ENCODE measurements at regions not wholly inside any gene's neighbourhood (a gene's known extent, or its start where the extent isn't known, plus 50 kb on each side); places are given as distances from the start of the nearest gene placed in this dataset.

DNA sequence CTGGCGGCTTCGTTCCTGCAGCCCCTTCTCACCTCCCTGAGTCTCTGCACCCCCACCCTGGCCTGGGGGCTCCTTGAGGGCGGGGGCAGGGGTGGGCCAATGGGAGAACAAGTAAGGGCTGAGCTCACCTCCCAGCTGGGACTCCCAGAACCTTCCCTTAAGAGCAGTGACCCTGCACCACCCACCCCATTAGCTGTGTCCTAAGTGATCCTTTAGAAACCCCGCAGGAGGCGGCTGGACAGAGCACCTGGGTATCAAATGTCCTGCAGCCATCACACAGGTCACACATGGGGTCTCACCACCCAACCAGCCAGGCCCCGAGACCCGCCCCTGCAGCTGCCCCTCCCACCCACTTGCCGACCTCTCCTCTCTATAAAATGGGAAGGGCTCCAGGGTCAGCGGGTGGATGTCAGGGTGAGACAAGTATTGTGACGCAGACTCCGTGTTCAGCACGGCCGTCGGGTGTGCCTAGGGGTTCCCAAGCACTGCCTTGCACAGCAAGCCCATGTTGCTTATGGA is 151.2 kb upstream of the C14orf180 start:
- DNase-seq (ENCODE audit: low spot score) (no peak), ATAC-seq (no peak)
- Mint-ChIP-seq H3K36me3 (no peaks in the 10 kb centered on the region), H3K27me3 (ENCODE audit: low read depth) (no peaks in the 10 kb centered on the region), H3K4me1 (0 out of 2 replicates have a peak, but pooled peaks cover 4% of the 10 kb centered on the region), H3K9me3 (peaks cover 4% of the 10 kb centered on the region; the same call in 1 of the 2 replicates), H3K27ac (no peak overlapping the region), H3K4me3 (no peak overlapping the region)
- ChIA-PET POLR2A (no interaction called here), CTCF (no interaction called here)
- TF ChIP-seq ZNF121 (CRISPR knock-in tag; IDR thresholded peaks at IDR 0.05) (no peak), NFATC4 (CRISPR knock-in tag; IDR thresholded peaks at IDR 0.05) (no peak), MXD4 (CRISPR knock-in tag; IDR thresholded peaks at IDR 0.05; ENCODE audit: borderline replicate concordance) (no peak), SMAD3 (CRISPR knock-in tag; IDR thresholded peaks at IDR 0.05; ENCODE audit: borderline replicate concordance) (no peak), ELF4 (CRISPR knock-in tag; IDR thresholded peaks at IDR 0.05; ENCODE audit: low read depth) (no peak), FOXK1 (CRISPR knock-in tag; IDR thresholded peaks at IDR 0.05) (no peak), SOX15 (CRISPR knock-in tag; IDR thresholded peaks at IDR 0.05) (no peak), NFYB (CRISPR knock-in tag; conservative IDR thresholded peaks at IDR 0.05; ENCODE audit: low read depth) (no peak), ATF1 (CRISPR knock-in tag; IDR thresholded peaks at IDR 0.05) (no peak), HMGA2 (CRISPR knock-in tag; IDR thresholded peaks at IDR 0.05) (no peak)
- TF ChIP-seq, protein P1, sequence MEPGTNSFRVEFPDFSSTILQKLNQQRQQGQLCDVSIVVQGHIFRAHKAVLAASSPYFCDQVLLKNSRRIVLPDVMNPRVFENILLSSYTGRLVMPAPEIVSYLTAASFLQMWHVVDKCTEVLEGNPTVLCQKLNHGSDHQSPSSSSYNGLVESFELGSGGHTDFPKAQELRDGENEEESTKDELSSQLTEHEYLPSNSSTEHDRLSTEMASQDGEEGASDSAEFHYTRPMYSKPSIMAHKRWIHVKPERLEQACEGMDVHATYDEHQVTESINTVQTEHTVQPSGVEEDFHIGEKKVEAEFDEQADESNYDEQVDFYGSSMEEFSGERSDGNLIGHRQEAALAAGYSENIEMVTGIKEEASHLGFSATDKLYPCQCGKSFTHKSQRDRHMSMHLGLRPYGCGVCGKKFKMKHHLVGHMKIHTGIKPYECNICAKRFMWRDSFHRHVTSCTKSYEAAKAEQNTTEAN (CRISPR knock-in tag; IDR thresholded peaks at IDR 0.05), result no peak

DNA sequence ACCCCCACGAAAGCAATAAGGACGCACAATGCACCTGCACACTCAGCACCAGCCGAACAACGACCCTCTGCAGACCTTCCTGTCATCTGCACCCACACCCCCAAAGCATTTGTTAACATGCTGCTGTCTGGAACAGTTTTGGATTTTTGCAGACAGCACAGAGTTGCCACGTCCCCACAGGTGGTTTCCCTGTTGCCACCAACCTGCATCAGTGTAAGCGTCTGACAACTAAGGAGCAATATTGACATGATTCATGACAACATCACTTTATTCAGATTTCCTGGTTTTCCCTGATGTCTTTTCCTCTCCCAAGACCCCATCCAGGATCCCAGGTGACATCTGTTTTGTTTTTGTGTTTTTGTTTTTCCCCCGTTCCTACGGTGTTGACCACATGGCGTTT is 150.7 kb upstream of the C14orf180 start:
- CTCF ChIA-PET, result no interaction called here
- no peak for TF ChIP-seq NFATC4 (CRISPR knock-in tag; IDR thresholded peaks at IDR 0.05)
- TF ChIP-seq, protein P2, sequence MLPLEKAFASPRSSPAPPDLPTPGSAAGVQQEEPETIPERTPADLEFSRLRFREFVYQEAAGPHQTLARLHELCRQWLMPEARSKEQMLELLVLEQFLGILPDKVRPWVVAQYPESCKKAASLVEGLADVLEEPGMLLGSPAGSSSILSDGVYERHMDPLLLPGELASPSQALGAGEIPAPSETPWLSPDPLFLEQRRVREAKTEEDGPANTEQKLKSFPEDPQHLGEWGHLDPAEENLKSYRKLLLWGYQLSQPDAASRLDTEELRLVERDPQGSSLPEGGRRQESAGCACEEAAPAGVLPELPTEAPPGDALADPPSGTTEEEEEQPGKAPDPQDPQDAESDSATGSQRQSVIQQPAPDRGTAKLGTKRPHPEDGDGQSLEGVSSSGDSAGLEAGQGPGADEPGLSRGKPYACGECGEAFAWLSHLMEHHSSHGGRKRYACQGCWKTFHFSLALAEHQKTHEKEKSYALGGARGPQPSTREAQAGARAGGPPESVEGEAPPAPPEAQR (CRISPR knock-in tag; IDR thresholded peaks at IDR 0.05), result no peak
- no peak overlapping the region for H3K4me3 Mint-ChIP-seq
- POLR2A ChIA-PET, result no interaction called here
- ATAC-seq (no peak), DNase-seq (ENCODE audit: low spot score) (no peak)
- peaks cover 4% of the 10 kb centered on the region; the same call in 1 of the 2 replicates for H3K9me3 Mint-ChIP-seq
- H3K27ac Mint-ChIP-seq, result peak overlapping the region; percentile 63; the same call in 1 of the 2 replicates
- no peaks in the 10 kb centered on the region for H3K36me3 Mint-ChIP-seq
- H3K4me1 Mint-ChIP-seq, result 0 out of 2 replicates have a peak, but pooled peaks cover 4% of the 10 kb centered on the region
- no peaks in the 10 kb centered on the region for H3K27me3 Mint-ChIP-seq (ENCODE audit: low read depth)

DNA sequence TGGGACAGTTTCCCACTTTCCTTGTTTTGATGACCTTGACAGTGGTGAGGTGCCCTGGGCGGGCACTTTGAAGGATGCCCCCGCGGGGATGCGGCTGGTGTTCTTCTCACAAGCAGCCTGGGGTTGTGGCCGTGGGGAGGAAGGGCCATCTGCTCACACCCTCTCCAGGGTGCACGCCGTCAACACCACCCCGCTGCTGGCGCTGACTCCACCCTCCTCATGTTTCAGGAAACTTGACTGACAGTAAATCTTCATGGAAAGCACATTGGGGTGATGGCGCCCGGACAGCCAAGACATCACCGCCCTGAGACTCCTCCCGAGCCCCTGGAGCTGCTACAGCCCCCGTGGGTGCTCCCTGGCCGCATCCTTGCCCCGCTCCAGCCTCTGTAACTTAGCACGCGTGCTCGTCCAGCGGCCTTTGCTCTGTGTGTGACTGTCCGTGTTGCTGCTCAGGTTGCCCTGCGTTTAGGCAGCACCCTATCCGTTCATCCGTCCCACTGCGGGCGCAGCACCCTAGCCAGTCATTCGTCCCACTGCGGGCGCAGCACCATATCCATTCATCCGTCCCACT is 150.2 kb upstream of the C14orf180 start:
- ChIA-PET CTCF (no interaction called here), POLR2A (no interaction called here)
- Mint-ChIP-seq H3K4me3 (no peak overlapping the region), H3K27me3 (ENCODE audit: low read depth) (no peaks in the 10 kb centered on the region), H3K27ac (no peak overlapping the region), H3K4me1 (0 out of 2 replicates have a peak, but pooled peaks cover 4% of the 10 kb centered on the region), H3K36me3 (no peaks in the 10 kb centered on the region), H3K9me3 (peaks cover 4% of the 10 kb centered on the region; the same call in 1 of the 2 replicates)
- ATAC-seq, result no peak
- TF ChIP-seq, protein P3, sequence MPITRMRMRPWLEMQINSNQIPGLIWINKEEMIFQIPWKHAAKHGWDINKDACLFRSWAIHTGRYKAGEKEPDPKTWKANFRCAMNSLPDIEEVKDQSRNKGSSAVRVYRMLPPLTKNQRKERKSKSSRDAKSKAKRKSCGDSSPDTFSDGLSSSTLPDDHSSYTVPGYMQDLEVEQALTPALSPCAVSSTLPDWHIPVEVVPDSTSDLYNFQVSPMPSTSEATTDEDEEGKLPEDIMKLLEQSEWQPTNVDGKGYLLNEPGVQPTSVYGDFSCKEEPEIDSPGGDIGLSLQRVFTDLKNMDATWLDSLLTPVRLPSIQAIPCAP (CRISPR knock-in tag; IDR thresholded peaks at IDR 0.05), result no peak
- TF ChIP-seq, protein P4, sequence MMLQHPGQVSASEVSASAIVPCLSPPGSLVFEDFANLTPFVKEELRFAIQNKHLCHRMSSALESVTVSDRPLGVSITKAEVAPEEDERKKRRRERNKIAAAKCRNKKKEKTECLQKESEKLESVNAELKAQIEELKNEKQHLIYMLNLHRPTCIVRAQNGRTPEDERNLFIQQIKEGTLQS (CRISPR knock-in tag; conservative IDR thresholded peaks at IDR 0.05), result no peak
- TF ChIP-seq, protein P5, sequence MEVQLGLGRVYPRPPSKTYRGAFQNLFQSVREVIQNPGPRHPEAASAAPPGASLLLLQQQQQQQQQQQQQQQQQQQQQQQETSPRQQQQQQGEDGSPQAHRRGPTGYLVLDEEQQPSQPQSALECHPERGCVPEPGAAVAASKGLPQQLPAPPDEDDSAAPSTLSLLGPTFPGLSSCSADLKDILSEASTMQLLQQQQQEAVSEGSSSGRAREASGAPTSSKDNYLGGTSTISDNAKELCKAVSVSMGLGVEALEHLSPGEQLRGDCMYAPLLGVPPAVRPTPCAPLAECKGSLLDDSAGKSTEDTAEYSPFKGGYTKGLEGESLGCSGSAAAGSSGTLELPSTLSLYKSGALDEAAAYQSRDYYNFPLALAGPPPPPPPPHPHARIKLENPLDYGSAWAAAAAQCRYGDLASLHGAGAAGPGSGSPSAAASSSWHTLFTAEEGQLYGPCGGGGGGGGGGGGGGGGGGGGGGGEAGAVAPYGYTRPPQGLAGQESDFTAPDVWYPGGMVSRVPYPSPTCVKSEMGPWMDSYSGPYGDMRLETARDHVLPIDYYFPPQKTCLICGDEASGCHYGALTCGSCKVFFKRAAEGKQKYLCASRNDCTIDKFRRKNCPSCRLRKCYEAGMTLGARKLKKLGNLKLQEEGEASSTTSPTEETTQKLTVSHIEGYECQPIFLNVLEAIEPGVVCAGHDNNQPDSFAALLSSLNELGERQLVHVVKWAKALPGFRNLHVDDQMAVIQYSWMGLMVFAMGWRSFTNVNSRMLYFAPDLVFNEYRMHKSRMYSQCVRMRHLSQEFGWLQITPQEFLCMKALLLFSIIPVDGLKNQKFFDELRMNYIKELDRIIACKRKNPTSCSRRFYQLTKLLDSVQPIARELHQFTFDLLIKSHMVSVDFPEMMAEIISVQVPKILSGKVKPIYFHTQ (CRISPR knock-in tag; IDR thresholded peaks at IDR 0.05), result no peak
- TF ChIP-seq ZNF121 (CRISPR knock-in tag; IDR thresholded peaks at IDR 0.05) (no peak), ELF4 (CRISPR knock-in tag; IDR thresholded peaks at IDR 0.05; ENCODE audit: low read depth) (no peak), NR1H2 (CRISPR knock-in tag; IDR thresholded peaks at IDR 0.05) (no peak)
- DNase-seq (ENCODE audit: low spot score), result no peak

All from WTC11 (cell line).